OCI-LY3 (cell line): ENCODE measurements at regions not wholly inside any gene's neighbourhood (a gene's known extent, or its start where the extent isn't known, plus 50 kb on each side); places are given as distances from the start of the nearest gene placed in this dataset.

ENCODE experiments used
- H2AFZ ChIP-seq: fragments of 200-600, 300-600 bp; shearing (Covaris generic); 2 replicates; pipeline ENCODE4 v1.6.0; 2014; ENCODE audit warnings: antibody characterized with exemption, low read depth, low read length
- H3K27ac ChIP-seq: fragments of 200-600, 300-600 bp; sonication (generic); 2 replicates; pipeline ENCODE4 v1.5.1; 2014; ENCODE audit warnings: mild to moderate bottlenecking, low read length, moderate library complexity, mixed read lengths
- H3K27me3 ChIP-seq: fragments of 200-600, 300-600 bp; sonication (generic); 2 replicates; pipeline ENCODE4 v1.6.1; 2014; ENCODE audit warnings: low read depth, low read length, mixed read lengths
- H3K36me3 ChIP-seq: fragments of 200-600, 300-600 bp; sonication (generic); replicated peaks from 2 replicates; pipeline ENCODE3; 2014; ENCODE audit warnings: low read depth, low read length, mixed read lengths
- H3K4me1 ChIP-seq: fragments of 300-600, 200-600 bp; sonication (generic); 2 replicates; pipeline ENCODE4 v1.6.1; 2014; ENCODE audit warnings: low read length, mixed read lengths
- H3K4me2 ChIP-seq: fragments of 200-600, 300-600 bp; sonication (generic); 2 replicates; pipeline ENCODE4 v1.6.1; 2014; ENCODE audit warnings: low read length, mixed read lengths
- H3K4me3 ChIP-seq: fragments of 300-600, 200-600 bp; sonication (generic); 2 replicates; pipeline ENCODE4 v1.5.1; 2014; ENCODE audit warnings: antibody characterized with exemption, mild to moderate bottlenecking, low read length, moderate library complexity
- H3K79me2 ChIP-seq: fragments of 300-600, 200-600 bp; shearing (Covaris generic); 2 replicates; pipeline ENCODE4 v1.6.1; 2014; ENCODE audit warnings: mild to moderate bottlenecking, low read length, mixed read lengths
- H3K9ac ChIP-seq: fragments of 300-600, 200-600 bp; shearing (Covaris generic); 2 replicates; pipeline ENCODE4 v1.6.0; 2014; ENCODE audit warnings: mild to moderate bottlenecking, low read length, moderate library complexity
- H3K9me3 ChIP-seq: fragments of 200-600, 300-600 bp; shearing (Covaris generic); 2 replicates; pipeline ENCODE4 v1.6.1; 2014; ENCODE audit warnings: low read length, mixed read lengths; ENCODE audit not compliant: insufficient read depth
- H4K20me1 ChIP-seq: fragments of 200-600, 300-600 bp; sonication (generic); 2 replicates; pipeline ENCODE4 v1.6.1; 2016; ENCODE audit warnings: low read length, mixed read lengths; ENCODE audit not compliant: insufficient read depth
- CTCF ChIP-seq: fragments of 200-600, 300-600 bp; sonication (generic); IDR thresholded peaks from 2 replicates; pipeline ENCODE4 v1.5.1; 2014; ENCODE audit warnings: antibody characterized with exemption, low read length, low read depth
- EZH2phosphoT487 ChIP-seq: fragments of 200-600 bp; shearing (Covaris generic); IDR thresholded peaks from 2 replicates; pipeline ENCODE4 v1.6.1; 2018; ENCODE audit warnings: antibody characterized with exemption, mixed run types, low read depth

DNA sequence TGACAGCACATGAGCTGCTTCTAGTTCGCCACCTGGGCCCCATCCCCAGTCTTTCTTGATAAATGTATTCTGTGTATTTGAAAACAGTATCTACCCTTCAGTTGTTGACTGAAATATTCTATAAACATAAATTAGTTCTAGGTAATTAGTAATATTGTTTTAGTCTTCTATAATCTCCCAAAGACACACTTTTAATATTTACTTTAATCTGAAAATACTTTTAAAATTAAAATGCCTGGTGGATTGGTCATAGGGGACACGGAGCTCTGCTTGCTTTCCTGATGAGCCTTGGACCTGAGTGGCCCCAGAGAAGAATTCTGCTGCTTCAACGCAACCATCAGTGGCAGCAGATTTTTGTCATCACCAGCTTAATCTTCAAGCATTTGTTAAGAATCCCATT, 234.5 kb downstream of the THBS2 start:
- Histone ChIP-seq H3K27ac (no peak overlapping the region), H3K9me3 (no peaks in the 10 kb centered on the region), H2AFZ (no peak overlapping the region), H3K4me2 (no peak overlapping the region), H3K79me2 (no peaks in the 10 kb centered on the region), H3K4me1 (no peaks in the 10 kb centered on the region), H3K9ac (no peak overlapping the region), H3K36me3 (no peaks in the 10 kb centered on the region), H3K27me3 (no peaks in the 10 kb centered on the region), H4K20me1 (no peaks in the 10 kb centered on the region), H3K4me3 (no peak overlapping the region)
- TF ChIP-seq EZH2phosphoT487 (no peak), CTCF (no peak)

DNA sequence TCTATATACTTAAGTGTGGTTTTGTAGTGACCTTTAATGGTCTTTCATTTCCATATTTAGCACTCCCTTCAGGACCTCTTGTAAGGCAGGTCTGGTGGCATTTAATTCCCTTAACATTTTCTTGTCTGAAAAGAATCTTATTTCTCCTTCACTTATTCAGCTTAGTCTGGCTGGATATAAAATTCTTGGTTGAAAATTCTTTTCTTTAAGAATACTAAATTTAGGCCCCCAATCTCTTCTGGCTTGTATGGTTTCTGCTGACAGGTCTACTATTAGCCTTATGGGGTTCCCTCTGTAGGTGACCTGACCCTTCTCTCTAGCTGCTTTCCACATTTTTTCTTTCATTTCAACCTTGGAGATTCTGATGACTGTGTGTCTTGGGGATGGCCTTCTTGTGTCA, 236.9 kb downstream of the THBS2 start:
- Histone ChIP-seq H3K27ac (no peak overlapping the region), H3K4me1 (no peaks in the 10 kb centered on the region), H4K20me1 (no peaks in the 10 kb centered on the region), H3K27me3 (no peaks in the 10 kb centered on the region), H3K9ac (no peak overlapping the region), H3K4me3 (no peak overlapping the region), H3K36me3 (no peaks in the 10 kb centered on the region), H3K4me2 (no peak overlapping the region), H2AFZ (no peak overlapping the region), H3K9me3 (no peaks in the 10 kb centered on the region), H3K79me2 (no peaks in the 10 kb centered on the region)
- no peak for TF ChIP-seq EZH2phosphoT487
- no peak for TF ChIP-seq CTCF

- no peak overlapping the region for H2AFZ ChIP-seq
- no peaks in the 10 kb centered on the region for H3K9me3 ChIP-seq
- H3K36me3 ChIP-seq = no peaks in the 10 kb centered on the region
- TF ChIP-seq EZH2phosphoT487 (no peak), CTCF (no peak)
- no peak overlapping the region for H3K4me3 ChIP-seq
- H3K27me3 ChIP-seq = no peaks in the 10 kb centered on the region
- no peaks in the 10 kb centered on the region for H3K4me1 ChIP-seq
- no peak overlapping the region for H3K27ac ChIP-seq
- no peak overlapping the region for H3K4me2 ChIP-seq
- H3K9ac ChIP-seq = no peak overlapping the region
- no peaks in the 10 kb centered on the region for H4K20me1 ChIP-seq
- H3K79me2 ChIP-seq = no peaks in the 10 kb centered on the region
Measured at GRCh38 chr6:169014211-169015197, 239.1 kb downstream of the THBS2 start.

DNA sequence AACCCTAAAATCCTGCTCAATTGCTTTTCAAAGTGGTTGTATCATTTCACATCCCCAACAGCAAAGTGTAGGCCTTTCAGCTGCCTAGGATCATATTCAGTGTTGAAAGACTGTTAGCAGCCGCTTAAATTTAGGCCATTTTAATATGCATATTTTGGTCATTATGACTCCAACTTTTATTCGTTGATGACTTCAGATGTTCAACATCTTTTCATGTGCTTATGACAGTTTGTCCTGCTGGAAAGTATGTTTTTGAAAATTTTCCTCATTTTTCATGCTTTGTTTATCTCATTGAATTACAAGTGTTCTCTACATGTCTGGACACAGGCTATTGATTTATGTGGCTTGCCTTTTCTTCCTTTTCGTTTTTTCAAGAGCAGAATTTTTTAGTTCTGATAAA, 244.0 kb downstream of the THBS2 start:
- Histone ChIP-seq H3K4me1 (peaks cover 5% of the 10 kb centered on the region; the same call in 1 of the 2 replicates), H3K79me2 (no peaks in the 10 kb centered on the region), H3K9ac (no peak overlapping the region), H3K4me2 (no peak overlapping the region), H3K4me3 (no peak overlapping the region), H2AFZ (no peak overlapping the region), H3K27me3 (no peaks in the 10 kb centered on the region), H3K9me3 (no peaks in the 10 kb centered on the region), H3K36me3 (no peaks in the 10 kb centered on the region), H3K27ac (no peak overlapping the region), H4K20me1 (no peaks in the 10 kb centered on the region)
- TF ChIP-seq EZH2phosphoT487 = no peak
- no peak for TF ChIP-seq CTCF
